Activated CD8-positive, alpha-beta T cell treated with anti-CD3 and anti-CD28 coated beads for 36 hours (primary cell): ENCODE measurements at regions not wholly inside any gene's neighbourhood (a gene's known extent, or its start where the extent isn't known, plus 50 kb on each side); places are given as distances from the start of the nearest gene placed in this dataset.
"Not testable (repeated sequence)": the region's sequence is repeated elsewhere in the genome, so short reads cannot be mapped to it uniquely, and the experiment has no call there.

Source experiments
- ATAC-seq: fragments of 200-7000 bp; cut with Tn5 transposase; one replicate; pipeline ENCODE4 v1.10.0; 2021; ENCODE audit warnings: mild to moderate bottlenecking, moderate library complexity
- CTCF ChIA-PET: fragments of 350-600 bp; sonication (Branson Sonifier 250); formaldehyde crosslinking; loops from one replicate; lab custom pipeline; 2021; ENCODE audit warnings: antibody characterized with exemption; lab: Charles Lee
- POLR2A ChIA-PET: fragments of 350-600 bp; sonication (Branson Sonifier 250); formaldehyde crosslinking; loops from one replicate; lab custom pipeline; 2021; ENCODE audit warnings: antibody characterized with exemption; lab: Charles Lee
- DNase-seq: peaks from one replicate; pipeline ENCODE4 v3.0.0-alpha.2; 2020
- H3K27ac Mint-ChIP-seq: one replicate; pipeline ENCODE4 v1.8.0; 2021; ENCODE audit warnings: mild to moderate bottlenecking, mixed read lengths
- H3K27me3 Mint-ChIP-seq: one replicate; pipeline ENCODE4 v1.8.0; 2021; ENCODE audit warnings: mixed read lengths
- H3K36me3 Mint-ChIP-seq: one replicate; pipeline ENCODE4 v1.8.0; 2021; ENCODE audit warnings: low read depth, mixed read lengths
- H3K4me1 Mint-ChIP-seq: one replicate; pipeline ENCODE4 v1.8.0; 2021; ENCODE audit warnings: low read depth, mixed read lengths
- H3K4me3 Mint-ChIP-seq: one replicate; pipeline ENCODE4 v1.8.0; 2021; ENCODE audit warnings: mild to moderate bottlenecking, moderate library complexity, mixed read lengths
- H3K9me3 Mint-ChIP-seq: one replicate; pipeline ENCODE4 v1.8.0; 2021; ENCODE audit warnings: mixed read lengths
- CTCF ChIP-seq: fragments of 200-600 bp; IDR thresholded peaks from one replicate; pipeline ENCODE4 v1.8.0; 2022; ENCODE audit warnings: antibody characterized with exemption, mild to moderate bottlenecking
- intact Hi-C: fragments of 100-400 bp; cut with micrococcal nuclease; formaldehyde crosslinking; loops from one replicate; pipeline ENCODE4 v1.10.0; 2022

GRCh38 chr2:149858901-149859634 lies 271.5 kb upstream of the MMADHC start:
- no peak for ATAC-seq
- CTCF ChIA-PET: no interaction called here
- no peak overlapping the region for H3K27ac Mint-ChIP-seq
- intact Hi-C loops: no loop called here
- H3K4me3 Mint-ChIP-seq: no peak overlapping the region
- TF ChIP-seq CTCF: no peak
- no peak for DNase-seq
- peaks cover 5% of the 10 kb centered on the region for H3K9me3 Mint-ChIP-seq
- no peaks in the 10 kb centered on the region for H3K4me1 Mint-ChIP-seq
- POLR2A ChIA-PET: no interaction called here
- no peaks in the 10 kb centered on the region for H3K27me3 Mint-ChIP-seq
- H3K36me3 Mint-ChIP-seq: no peaks in the 10 kb centered on the region

GRCh38 chr2:149858216-149858615 lies 270.6 kb upstream of the MMADHC start:
- Mint-ChIP-seq H3K27me3 (no peaks in the 10 kb centered on the region), H3K9me3 (peaks cover 5% of the 10 kb centered on the region), H3K36me3 (no peaks in the 10 kb centered on the region), H3K4me3 (no peak overlapping the region), H3K27ac (no peak overlapping the region), H3K4me1 (no peaks in the 10 kb centered on the region)
- ChIA-PET POLR2A (no interaction called here), CTCF (no interaction called here)
- no peak for ATAC-seq
- intact Hi-C loops: no loop called here
- no peak for TF ChIP-seq CTCF
- DNase-seq: no peak

GRCh38 chr2:149857344-149857743 lies 269.8 kb upstream of the MMADHC start:
- Mint-ChIP-seq H3K27ac (no peak overlapping the region), H3K4me1 (no peaks in the 10 kb centered on the region), H3K36me3 (no peaks in the 10 kb centered on the region), H3K4me3 (no peak overlapping the region), H3K27me3 (no peaks in the 10 kb centered on the region), H3K9me3 (peaks cover 5% of the 10 kb centered on the region)
- ChIA-PET CTCF (no interaction called here), POLR2A (no interaction called here)
- ATAC-seq: no peak
- intact Hi-C loops: no loop called here
- DNase-seq: no peak
- TF ChIP-seq CTCF: no peak

- H3K27ac Mint-ChIP-seq, H3K4me1 Mint-ChIP-seq, ATAC-seq, intact Hi-C loops, POLR2A ChIA-PET, DNase-seq, H3K9me3 Mint-ChIP-seq, CTCF ChIA-PET, H3K4me3 Mint-ChIP-seq, H3K27me3 Mint-ChIP-seq, H3K36me3 Mint-ChIP-seq: not testable (repeated sequence)
These were observed 268.3 kb upstream of the MMADHC start for GRCh38 chr2:149855859-149856258.

- ATAC-seq: no peak
- TF ChIP-seq CTCF: no peak
- H3K27ac Mint-ChIP-seq: no peak overlapping the region
- H3K9me3 Mint-ChIP-seq: peaks cover 9% of the 10 kb centered on the region
- H3K27me3 Mint-ChIP-seq: no peaks in the 10 kb centered on the region
- ChIA-PET CTCF (no interaction called here), POLR2A (no interaction called here)
- H3K36me3 Mint-ChIP-seq: no peaks in the 10 kb centered on the region
- intact Hi-C loops: no loop called here
- no peak for DNase-seq
- H3K4me3 Mint-ChIP-seq: no peak overlapping the region
- no peaks in the 10 kb centered on the region for H3K4me1 Mint-ChIP-seq
These were observed 262.0 kb upstream of the MMADHC start for GRCh38 chr2:149849591-149849990.
